ENCODE measurements at regions not wholly inside any gene's neighbourhood (a gene's known extent, or its start where the extent isn't known, plus 50 kb on each side); places are given as distances from the start of the nearest gene placed in this dataset.

DNA sequence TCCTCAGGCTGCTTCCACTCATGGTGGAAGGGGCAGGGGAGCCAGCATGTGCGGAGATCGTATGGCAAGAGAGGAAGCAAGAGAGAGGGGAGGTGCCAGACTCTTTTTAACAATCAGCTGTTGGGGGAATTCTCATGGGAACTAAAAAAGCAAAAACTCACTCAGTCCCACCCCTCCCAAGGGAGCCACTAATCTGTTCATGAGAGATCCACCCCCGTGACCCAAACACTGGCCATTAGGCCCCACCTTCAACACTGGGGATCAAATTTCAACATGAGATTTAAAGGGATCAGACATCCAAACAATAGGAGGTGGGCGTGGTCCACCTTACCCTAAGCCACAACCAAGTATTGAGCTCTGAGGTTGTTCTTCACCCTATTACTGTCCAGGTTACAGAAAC is 375.1 kb downstream of the GRIN2B start:
- FAIRE-seq = no peak
- DNase-seq (ENCODE audit: extremely low spot score, insufficient read length, low read depth) = no peak

- DNase-seq (ENCODE audit: extremely low spot score, insufficient read length, low read depth) (no peak), FAIRE-seq (no peak)
These were observed 377.4 kb downstream of the GRIN2B start for GRCh38 chr12:13603953-13604352.

GRCh38 chr12:13602172-13602571 is 379.2 kb downstream of the GRIN2B start:
- FAIRE-seq (no peak), DNase-seq (ENCODE audit: extremely low spot score, insufficient read length, low read depth) (no peak)

- DNase-seq (ENCODE audit: extremely low spot score, insufficient read length, low read depth) = no peak
- no peak for FAIRE-seq
These were observed 382.2 kb downstream of the GRIN2B start for GRCh38 chr12:13599176-13599575.

GRCh38 chr12:13597837-13598236 is 383.6 kb downstream of the GRIN2B start:
- DNase-seq (ENCODE audit: extremely low spot score, insufficient read length, low read depth) (no peak), FAIRE-seq (no peak)

DNA sequence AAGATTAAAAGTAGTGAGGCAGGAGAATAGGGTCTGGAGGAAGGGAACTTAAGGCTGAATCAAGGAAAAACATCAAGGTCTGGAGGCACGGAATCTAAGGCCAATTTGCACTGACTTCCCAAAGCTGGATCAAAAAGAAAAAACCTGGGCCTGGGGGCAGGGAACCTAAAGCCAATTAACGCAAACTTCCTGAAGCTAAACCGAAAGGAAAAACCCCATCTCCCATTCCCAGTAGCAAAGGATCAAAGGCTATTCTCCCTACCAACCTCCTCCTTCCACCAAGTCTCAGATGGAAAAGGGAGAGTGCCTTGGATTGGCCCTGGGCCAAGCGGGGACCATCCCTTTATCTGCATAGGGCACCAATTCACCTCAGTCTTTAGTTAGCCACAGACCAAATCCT is 384.2 kb downstream of the GRIN2B start:
- no peak for DNase-seq (ENCODE audit: extremely low spot score, insufficient read length, low read depth)
- FAIRE-seq = no peak

GRCh38 chr12:13596714-13597113 is 384.7 kb downstream of the GRIN2B start:
- no peak for DNase-seq (ENCODE audit: extremely low spot score, insufficient read length, low read depth)
- no peak for FAIRE-seq

- FAIRE-seq (no peak), DNase-seq (ENCODE audit: extremely low spot score, insufficient read length, low read depth) (no peak)
These were observed 385.6 kb downstream of the GRIN2B start for GRCh38 chr12:13595536-13596443.

GRCh38 chr12:13594731-13595514 is 386.5 kb downstream of the GRIN2B start:
- FAIRE-seq = no peak

GRCh38 chr12:13592063-13592942 is 389.1 kb downstream of the GRIN2B start:
- FAIRE-seq = no peak
- no peak for DNase-seq (ENCODE audit: extremely low spot score, insufficient read length, low read depth)

More at GRCh38 chr12:13594731-13595514, 386.5 kb downstream of the GRIN2B start:
- DNase-seq (ENCODE audit: extremely low spot score, insufficient read length, low read depth) = no peak

DNA sequence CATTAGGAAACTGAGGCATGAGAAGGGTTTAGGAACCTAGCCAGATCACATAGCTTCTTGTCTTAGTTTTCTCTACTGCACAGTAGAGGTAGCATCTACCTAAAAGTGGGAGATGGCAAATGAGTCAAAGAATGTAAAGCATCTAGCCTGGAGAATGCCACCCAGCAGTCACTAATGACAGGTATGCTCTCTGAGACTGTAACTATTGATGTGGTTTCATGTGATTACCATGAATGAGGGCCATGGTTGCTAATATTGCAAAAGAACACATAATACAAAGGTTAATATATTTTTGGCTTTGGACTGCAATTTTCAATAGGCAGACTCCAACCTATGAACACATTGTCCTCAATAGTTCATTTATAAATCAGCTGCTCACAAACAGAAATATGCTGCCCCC is 389.9 kb downstream of the GRIN2B start:
- FAIRE-seq (no peak), DNase-seq (ENCODE audit: extremely low spot score, insufficient read length, low read depth) (no peak)

- FAIRE-seq (no peak), DNase-seq (ENCODE audit: extremely low spot score, insufficient read length, low read depth) (no peak)
These were observed 390.3 kb downstream of the GRIN2B start for GRCh38 chr12:13591059-13591458.

GRCh38 chr12:13588574-13588973 is 392.0 kb downstream of the EMP1 start:
- no peak for FAIRE-seq

DNA sequence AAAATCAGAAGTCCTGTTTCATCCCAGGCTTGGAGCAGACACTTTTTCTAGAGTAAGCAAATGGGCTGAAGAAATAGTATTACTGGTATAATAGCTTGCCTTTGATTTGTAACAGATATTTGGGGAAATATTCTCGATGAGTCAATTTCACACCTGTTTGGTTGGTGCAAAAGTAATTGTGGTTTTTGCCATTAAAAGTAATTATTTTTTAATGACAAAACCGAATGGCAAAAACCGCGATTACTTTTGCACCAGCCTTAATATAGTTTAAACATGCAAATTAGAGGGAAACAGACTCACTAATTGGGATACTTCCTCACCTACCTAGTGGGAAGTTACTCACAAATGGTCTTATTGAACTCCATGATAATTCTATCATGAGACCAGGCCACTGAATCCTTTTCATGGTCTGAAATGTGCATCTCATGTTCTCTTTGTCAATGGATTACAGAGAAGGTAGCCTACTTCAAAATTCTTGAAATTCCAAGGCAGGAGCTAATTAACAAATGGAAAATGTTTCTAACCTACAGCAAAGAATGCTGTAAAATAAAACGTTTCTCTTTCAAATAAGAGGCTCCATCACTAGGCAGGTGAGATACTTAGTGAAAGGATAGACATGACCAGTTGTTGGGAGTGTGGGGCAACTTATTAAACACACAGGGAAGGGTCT is 391.3 kb downstream of the EMP1 start:
- no peak for FAIRE-seq
- DNase-seq (ENCODE audit: extremely low spot score, insufficient read length, low read depth) = no peak

More at GRCh38 chr12:13588574-13588973, 392.0 kb downstream of the EMP1 start:
- no peak for DNase-seq (ENCODE audit: extremely low spot score, insufficient read length, low read depth)

- DNase-seq (ENCODE audit: extremely low spot score, insufficient read length, low read depth) = no peak
- FAIRE-seq = no peak
These were observed 389.8 kb downstream of the EMP1 start for GRCh38 chr12:13586361-13586760.

DNA sequence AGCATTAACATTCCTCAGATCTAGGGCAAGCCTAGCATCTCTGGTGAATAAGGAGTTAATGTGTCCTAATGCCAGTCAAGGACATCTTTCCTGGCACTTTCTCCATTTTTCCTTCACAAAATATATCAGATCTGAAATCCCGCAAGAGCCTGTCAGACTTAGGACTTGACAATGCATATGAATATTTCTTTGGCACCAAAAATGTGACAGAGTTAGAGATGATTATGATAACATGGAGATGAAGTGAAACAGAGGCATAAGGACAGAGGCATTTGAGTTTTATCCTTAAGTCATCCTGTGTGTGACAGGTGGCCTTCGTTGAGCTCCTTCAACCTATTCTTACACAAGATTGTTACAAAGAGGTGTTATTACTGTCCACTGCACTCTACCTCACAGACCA is 388.0 kb downstream of the EMP1 start:
- FAIRE-seq = no peak
- DNase-seq (ENCODE audit: extremely low spot score, insufficient read length, low read depth) = no peak

GRCh38 chr12:13583630-13584029 is 387.1 kb downstream of the EMP1 start:
- FAIRE-seq (no peak), DNase-seq (ENCODE audit: extremely low spot score, insufficient read length, low read depth) (no peak)

- FAIRE-seq (no peak), DNase-seq (ENCODE audit: extremely low spot score, insufficient read length, low read depth) (no peak)
These were observed 385.9 kb downstream of the EMP1 start for GRCh38 chr12:13582421-13582820.

- DNase-seq (ENCODE audit: extremely low spot score, insufficient read length, low read depth) (no peak), FAIRE-seq (no peak)
These were observed 384.5 kb downstream of the EMP1 start for GRCh38 chr12:13581031-13581430.

GRCh38 chr12:13580206-13580605 is 383.7 kb downstream of the EMP1 start:
- DNase-seq (ENCODE audit: extremely low spot score, insufficient read length, low read depth) = no peak

More at GRCh38 chr12:13580206-13580605, 383.7 kb downstream of the EMP1 start:
- no peak for FAIRE-seq

All from GM18507 (cell line).